GM18508 (cell line): ENCODE measurements at regions not wholly inside any gene's neighbourhood (a gene's known extent, or its start where the extent isn't known, plus 50 kb on each side); places are given as distances from the start of the nearest gene placed in this dataset.

Experiments used
- ATAC-seq: cut with Tn5 transposase; IDR thresholded peaks from one replicate; pipeline ENCODE4 v1.9.1; 2021; ENCODE audit warnings: moderate number of reproducible peaks; ENCODE audit not compliant: insufficient read depth, unreplicated experiment

- ATAC-seq: no peak
These were observed 93.3 kb downstream of the HYCC1 start for GRCh38 chr7:22920672-22921071.

- ATAC-seq: no peak
These were observed 90.5 kb upstream of the TOMM7 start for GRCh38 chr7:22913158-22913557.

- ATAC-seq: no peak
These were observed 89.2 kb upstream of the TOMM7 start for GRCh38 chr7:22911889-22912288.

GRCh38 chr7:22909917-22910316 lies 87.3 kb upstream of the TOMM7 start:
- ATAC-seq: no peak

GRCh38 chr7:22907805-22908204 lies 85.2 kb upstream of the TOMM7 start:
- ATAC-seq: no peak

GRCh38 chr7:22900784-22901183 lies 78.1 kb upstream of the TOMM7 start:
- ATAC-seq: no peak

GRCh38 chr7:22900101-22900500 lies 77.5 kb upstream of the TOMM7 start:
- ATAC-seq: no peak

GRCh38 chr7:22896917-22897316 lies 74.3 kb upstream of the TOMM7 start:
- no peak for ATAC-seq

- no peak for ATAC-seq
These were observed 73.1 kb upstream of the TOMM7 start for GRCh38 chr7:22895828-22896165.

- ATAC-seq: no peak
These were observed 72.6 kb upstream of the TOMM7 start for GRCh38 chr7:22895140-22895827.

GRCh38 chr7:22894546-22894945 lies 71.9 kb upstream of the TOMM7 start:
- no peak for ATAC-seq

- no peak for ATAC-seq
These were observed 68.1 kb upstream of the TOMM7 start for GRCh38 chr7:22890773-22891172.

GRCh38 chr7:22885797-22886261 lies 63.2 kb upstream of the TOMM7 start:
- peak; percentile 89 for ATAC-seq

GRCh38 chr7:22884911-22885788 lies 62.5 kb upstream of the TOMM7 start:
- ATAC-seq: peak; percentile 33

GRCh38 chr7:22882106-22882505 lies 59.5 kb upstream of the TOMM7 start:
- no peak for ATAC-seq

- ATAC-seq: no peak
These were observed 57.2 kb upstream of the TOMM7 start for GRCh38 chr7:22879709-22880306.

GRCh38 chr7:22879280-22879679 lies 56.6 kb upstream of the TOMM7 start:
- ATAC-seq: no peak

- no peak for ATAC-seq
These were observed 54.5 kb upstream of the TOMM7 start for GRCh38 chr7:22876986-22877729.

- ATAC-seq: no peak
These were observed 52.8 kb upstream of the TOMM7 start for GRCh38 chr7:22875470-22875869.

GRCh38 chr7:22874904-22875303 lies 52.3 kb upstream of the TOMM7 start:
- no peak for ATAC-seq
